Osteoblast (primary cell): ENCODE measurements at regions not wholly inside any gene's neighbourhood (a gene's known extent, or its start where the extent isn't known, plus 50 kb on each side); places are given as distances from the start of the nearest gene placed in this dataset.
A peak's percentile ranks its signal among the peaks of the same experiment; 100 is the strongest.

Experiments used
- DNase-seq: peaks from one replicate; pipeline ENCODE4 v3.0.0; 2011; ENCODE audit warnings: low spot score, mixed read lengths; ENCODE audit not compliant: insufficient read length; ENCODE audit errors: missing footprints
- H2AFZ ChIP-seq: 2 replicates; pipeline ENCODE4 v1.6.0; 2011; ENCODE audit warnings: mild to moderate bottlenecking, low read length
- H3K27ac ChIP-seq: 2 replicates; pipeline ENCODE4 v1.5.1; 2011; ENCODE audit warnings: mild to moderate bottlenecking, low read depth, low read length, moderate library complexity
- H3K27me3 ChIP-seq: 2 replicates; pipeline ENCODE4 v1.6.0; 2012; ENCODE audit warnings: mild to moderate bottlenecking, control low read depth, inconsistent platforms, low read length, moderate library complexity; ENCODE audit not compliant: insufficient read depth
- H3K36me3 ChIP-seq: 2 replicates; pipeline ENCODE4 v1.5.1; 2011; ENCODE audit warnings: mild to moderate bottlenecking, low read length, control low read depth, moderate library complexity; ENCODE audit not compliant: insufficient read depth
- H3K4me1 ChIP-seq: 2 replicates; pipeline ENCODE4 v1.5.1; 2011; ENCODE audit warnings: mild to moderate bottlenecking, low read length, control low read depth, moderate library complexity; ENCODE audit not compliant: insufficient read depth
- H3K4me2 ChIP-seq: 2 replicates; pipeline ENCODE4 v1.6.0; 2011; ENCODE audit warnings: mild to moderate bottlenecking, low read length; ENCODE audit not compliant: insufficient read depth
- H3K4me3 ChIP-seq: fragments of 200-600 bp; sonication (generic); 3 replicates; pipeline ENCODE4 v1.5.1; 2012; ENCODE audit warnings: mild to moderate bottlenecking, low read length, inconsistent platforms; ENCODE audit not compliant: insufficient read depth
- H3K79me2 ChIP-seq: 2 replicates; pipeline ENCODE4 v1.6.0; 2012; ENCODE audit warnings: mild to moderate bottlenecking, low read length, control low read depth, inconsistent platforms; ENCODE audit not compliant: insufficient read depth
- H3K9me3 ChIP-seq: 2 replicates; pipeline ENCODE4 v1.5.1; 2011; ENCODE audit warnings: low read depth, low read length, control low read depth
- H4K20me1 ChIP-seq: 2 replicates; pipeline ENCODE4 v1.6.0; 2012; ENCODE audit warnings: mild to moderate bottlenecking, low read length, control low read depth; ENCODE audit not compliant: insufficient read depth
- CTCF ChIP-seq: IDR thresholded peaks from 2 replicates; pipeline ENCODE4 v1.5.1; 2011; ENCODE audit warnings: mild to moderate bottlenecking, low read depth, low read length, moderate library complexity; ENCODE audit errors: extremely low read depth

GRCh38 chr16:86657972-86658371 lies 79.6 kb downstream of the FOXL1 start:
- H3K36me3 ChIP-seq = no peaks in the 10 kb centered on the region
- H3K27me3 ChIP-seq = no peaks in the 10 kb centered on the region
- no peak overlapping the region for H3K27ac ChIP-seq
- H3K4me2 ChIP-seq = no peak overlapping the region
- H3K79me2 ChIP-seq = no peaks in the 10 kb centered on the region
- no peaks in the 10 kb centered on the region for H3K9me3 ChIP-seq
- H4K20me1 ChIP-seq = no peaks in the 10 kb centered on the region
- no peak overlapping the region for H3K4me3 ChIP-seq
- H3K4me1 ChIP-seq = peaks cover 27% of the 10 kb centered on the region
- DNase-seq = no peak
- H2AFZ ChIP-seq = no peak overlapping the region
- TF ChIP-seq CTCF = no peak

- no peak overlapping the region for H3K4me2 ChIP-seq
- no peaks in the 10 kb centered on the region for H3K79me2 ChIP-seq
- no peaks in the 10 kb centered on the region for H3K36me3 ChIP-seq
- H3K9me3 ChIP-seq = no peaks in the 10 kb centered on the region
- no peak for DNase-seq
- H3K4me1 ChIP-seq = peaks cover 41% of the 10 kb centered on the region
- TF ChIP-seq CTCF = no peak
- no peak overlapping the region for H3K4me3 ChIP-seq
- no peak overlapping the region for H2AFZ ChIP-seq
- no peaks in the 10 kb centered on the region for H4K20me1 ChIP-seq
- no peak overlapping the region for H3K27ac ChIP-seq
- H3K27me3 ChIP-seq = no peaks in the 10 kb centered on the region
These were observed 82.3 kb downstream of the FOXL1 start for GRCh38 chr16:86660623-86661022.

GRCh38 chr16:86661706-86662105 lies 83.4 kb downstream of the FOXL1 start:
- no peak for DNase-seq
- H3K4me2 ChIP-seq = peak overlapping the region; percentile 36

GRCh38 chr16:86662195-86662594 lies 83.8 kb downstream of the FOXL1 start:
- no peaks in the 10 kb centered on the region for H3K36me3 ChIP-seq
- peak overlapping the region; percentile 9 for H3K4me2 ChIP-seq
- no peaks in the 10 kb centered on the region for H3K79me2 ChIP-seq
- peak overlapping the region; percentile 97 for H3K27ac ChIP-seq
- peaks cover 46% of the 10 kb centered on the region for H3K4me1 ChIP-seq
- H3K4me3 ChIP-seq = no peak overlapping the region
- H2AFZ ChIP-seq = no peak overlapping the region
- no peak for DNase-seq
- TF ChIP-seq CTCF = no peak
- H3K27me3 ChIP-seq = no peaks in the 10 kb centered on the region
- H4K20me1 ChIP-seq = no peaks in the 10 kb centered on the region
- no peaks in the 10 kb centered on the region for H3K9me3 ChIP-seq

More at GRCh38 chr16:86661706-86662105, 83.4 kb downstream of the FOXL1 start:
- Histone ChIP-seq H3K79me2 (no peaks in the 10 kb centered on the region), H3K4me1 (peaks cover 45% of the 10 kb centered on the region), H3K27ac (peak overlapping the region; percentile 97), H3K4me3 (no peak overlapping the region), H4K20me1 (no peaks in the 10 kb centered on the region), H3K36me3 (no peaks in the 10 kb centered on the region), H3K9me3 (no peaks in the 10 kb centered on the region), H2AFZ (no peak overlapping the region), H3K27me3 (no peaks in the 10 kb centered on the region)
- no peak for TF ChIP-seq CTCF
